IMR-90 (cell line): ENCODE measurements at regions not wholly inside any gene's neighbourhood (a gene's known extent, or its start where the extent isn't known, plus 50 kb on each side); places are given as distances from the start of the nearest gene placed in this dataset.

Experiments used
- ATAC-seq: fragments of 200-7000 bp; cut with Tn5 transposase; 2 replicates; pipeline ENCODE4 v1.9.1; 2020; ENCODE audit warnings: low read depth, mild to moderate bottlenecking, moderate library complexity
- BruUV-seq: library from RNA; stranded (reverse); fragments of 400-500 nt; replicated peaks from 2 replicates; lab custom pipeline; 2021; lab: Mats Ljungman, UMichigan
- CTCF ChIA-PET: fragments of 300-600 bp; formaldehyde crosslinking; extraction: SDS; loops from one replicate; lab custom pipeline; 2021; ENCODE audit warnings: antibody characterized with exemption; lab: Yijun Ruan, JAX
- POLR2A ChIA-PET: fragments of 300-600 bp; sonication (Branson Sonifier 250); formaldehyde crosslinking; loops from one replicate; lab custom pipeline; 2022; ENCODE audit warnings: antibody characterized with exemption; ENCODE audit not compliant: unreplicated experiment; lab: Charles Lee
- DNase-seq: peaks from one replicate; pipeline ENCODE4 v3.0.0; 2013
- H2AFZ ChIP-seq: replicated peaks from 2 replicates; pipeline ENCODE3; 2013; ENCODE audit warnings: low read length, mild to moderate bottlenecking; ENCODE audit not compliant: poor library complexity
- H2AK5ac ChIP-seq: 2 replicates; pipeline ENCODE4 v1.6.1; 2013; ENCODE audit warnings: low read depth, low read length, inconsistent platforms
- H2AK9ac ChIP-seq: replicated peaks from 2 replicates; pipeline ENCODE3; 2013; ENCODE audit warnings: mild to moderate bottlenecking, low read depth, low read length, moderate library complexity; ENCODE audit not compliant: poor library complexity
- H2BK120ac ChIP-seq: 2 replicates; pipeline ENCODE4 v1.6.1; 2013; ENCODE audit warnings: low read depth, low read length, inconsistent platforms
- H2BK15ac ChIP-seq: 3 replicates; pipeline ENCODE4 v1.6.1; 2013; ENCODE audit warnings: low read depth, low read length, inconsistent platforms
- H2BK20ac ChIP-seq: 2 replicates; pipeline ENCODE4 v1.6.1; 2013; ENCODE audit warnings: low read depth, mild to moderate bottlenecking, inconsistent platforms, low read length, moderate library complexity
- H2BK5ac ChIP-seq: 2 replicates; pipeline ENCODE4 v1.6.1; 2013; ENCODE audit warnings: mild to moderate bottlenecking, low read depth, low read length, inconsistent platforms; ENCODE audit not compliant: poor library complexity, severe bottlenecking
- H3K14ac ChIP-seq: replicated peaks from 2 replicates; pipeline ENCODE4 v1.6.1; 2013; ENCODE audit warnings: low read depth, low read length, inconsistent platforms
- H3K18ac ChIP-seq: 2 replicates; pipeline ENCODE4 v1.6.1; 2013; ENCODE audit warnings: low read depth, low read length, control low read depth
- H3K23ac ChIP-seq: 2 replicates; pipeline ENCODE4 v1.6.1; 2013; ENCODE audit warnings: low read depth, low read length, inconsistent platforms
- H3K27ac ChIP-seq: 2 replicates; pipeline ENCODE4 v1.5.1; 2013; ENCODE audit warnings: mild to moderate bottlenecking, control low read depth, low read length; ENCODE audit not compliant: insufficient read depth
- H3K27me3 ChIP-seq: 2 replicates; pipeline ENCODE4 v1.6.1; 2013; ENCODE audit warnings: low read length; ENCODE audit not compliant: control insufficient read depth, insufficient read depth
- H3K36me3 ChIP-seq: 2 replicates; pipeline ENCODE4 v1.6.1; 2013; ENCODE audit warnings: low read length, mixed read lengths; ENCODE audit not compliant: control insufficient read depth, insufficient read depth
- H3K4ac ChIP-seq: 2 replicates; pipeline ENCODE4 v1.6.1; 2013; ENCODE audit warnings: low read depth, low read length, inconsistent platforms
- H3K4me1 ChIP-seq: 2 replicates; pipeline ENCODE4 v1.6.1; 2013; ENCODE audit warnings: low read length, mixed read lengths; ENCODE audit not compliant: control insufficient read depth, insufficient read depth
- H3K4me2 ChIP-seq: 2 replicates; pipeline ENCODE4 v1.6.1; 2013; ENCODE audit warnings: low read depth, mild to moderate bottlenecking, control low read depth, low read length, moderate library complexity
- H3K4me3 ChIP-seq: 2 replicates; pipeline ENCODE4 v1.5.1; 2013; ENCODE audit warnings: low read depth, mild to moderate bottlenecking, control low read depth, low read length, moderate library complexity; ENCODE audit not compliant: insufficient read depth
- H3K56ac ChIP-seq: 2 replicates; pipeline ENCODE4 v1.6.1; 2013; ENCODE audit warnings: low read length, inconsistent platforms; ENCODE audit not compliant: insufficient read depth; ENCODE audit errors: extremely low read depth
- H3K79me1 ChIP-seq, 2 experiments: 2 replicates each; pipeline ENCODE4 v1.6.1; 2013; ENCODE audit warnings: low read length in 2 of 2, inconsistent platforms in 1 of 2, low read depth in 1 of 2
- H3K9ac ChIP-seq: 2 replicates; pipeline ENCODE4 v1.6.1; 2013; ENCODE audit warnings: low read depth, low read length, control low read depth
- H3K9me1 ChIP-seq: 2 replicates; pipeline ENCODE4 v1.6.1; 2013; ENCODE audit warnings: low read length, inconsistent platforms; ENCODE audit not compliant: insufficient read depth
- H3K9me3 ChIP-seq: 2 replicates; pipeline ENCODE4 v1.6.1; 2013; ENCODE audit warnings: low read length; ENCODE audit not compliant: control insufficient read depth, insufficient read depth
- H4K20me1 ChIP-seq: 2 replicates; pipeline ENCODE4 v1.6.1; 2013; ENCODE audit warnings: low read length, inconsistent platforms; ENCODE audit not compliant: insufficient read depth
- H4K5ac ChIP-seq: 2 replicates; pipeline ENCODE4 v1.6.1; 2013; ENCODE audit warnings: mild to moderate bottlenecking, low read depth, low read length, control low read depth
- H4K8ac ChIP-seq, 2 experiments: 2 replicates each; pipeline ENCODE4 v1.6.1; 2013; ENCODE audit warnings: low read depth in 2 of 2, low read length in 2 of 2, control low read depth in 1 of 2, inconsistent platforms in 1 of 2
- H4K91ac ChIP-seq: 2 replicates; pipeline ENCODE4 v1.6.1; 2013; ENCODE audit warnings: low read depth, low read length, inconsistent platforms; ENCODE audit not compliant: insufficient read depth
- BHLHE40 ChIP-seq: fragments of 150-350 bp; IDR thresholded peaks from 2 replicates; pipeline ENCODE4 v1.6.1; 2016; ENCODE audit warnings: mild to moderate bottlenecking, low read depth, low read length
- CEBPB ChIP-seq: IDR thresholded peaks from 2 replicates; pipeline ENCODE4 v1.6.1; 2012; ENCODE audit warnings: low read depth, low read length, improper control_type of control experiment
- CHD1 ChIP-seq: IDR thresholded peaks from 2 replicates; pipeline ENCODE4 v1.6.1; 2012; ENCODE audit warnings: low read depth, low read length, improper control_type of control experiment
- ELK1 ChIP-seq: fragments of 150-350 bp; IDR thresholded peaks from 2 replicates; pipeline ENCODE4 v1.6.1; 2016; ENCODE audit warnings: low read depth, mild to moderate bottlenecking, low read length, moderate library complexity, borderline replicate concordance
- FOS ChIP-seq: fragments of 150-350 bp; IDR thresholded peaks from 2 replicates; pipeline ENCODE4 v1.6.1; 2016; ENCODE audit warnings: low read depth, low read length
- MAZ ChIP-seq: IDR thresholded peaks from 2 replicates; pipeline ENCODE4 v1.6.1; 2012; ENCODE audit warnings: low read depth, mild to moderate bottlenecking, low read length, improper control_type of control experiment, moderate library complexity, borderline replicate concordance
- NFE2L2 ChIP-seq: fragments of 150-350 bp; IDR thresholded peaks from 2 replicates; pipeline ENCODE4 v1.6.1; 2016; ENCODE audit warnings: low read depth, mild to moderate bottlenecking, low read length
- POLR2A ChIP-seq: IDR thresholded peaks from 2 replicates; pipeline ENCODE4 v1.6.1; 2012; ENCODE audit warnings: mild to moderate bottlenecking, low read depth, low read length
- RAD21 ChIP-seq: IDR thresholded peaks from 2 replicates; pipeline ENCODE4 v1.6.1; 2012; ENCODE audit warnings: low read length, improper control_type of control experiment
- RCOR1 ChIP-seq: IDR thresholded peaks from 2 replicates; pipeline ENCODE4 v1.6.1; 2012; ENCODE audit warnings: mild to moderate bottlenecking, low read length, improper control_type of control experiment; ENCODE audit not compliant: insufficient replicate concordance
- RFX5 ChIP-seq: IDR thresholded peaks from 2 replicates; pipeline ENCODE4 v1.8.0; 2012; ENCODE audit warnings: low read depth, mild to moderate bottlenecking, low read length, moderate library complexity
- SMC3 ChIP-seq: fragments of 150-350 bp; IDR thresholded peaks from 2 replicates; pipeline ENCODE4 v1.6.1; 2016; ENCODE audit warnings: low read depth, mild to moderate bottlenecking, antibody characterized with exemption, low read length, moderate library complexity
- WGBS, 2 experiments: methylation state at CpG; one replicate each; pipeline versions ENCODE4 v1.1.5 to v1.1.7; 2013; ENCODE audit warnings: missing lambda C conversion rate in 2 of 2; ENCODE audit not compliant: insufficient read length in 1 of 2; ENCODE audit errors: extremely low coverage in 2 of 2; 5-methylcytosine and 5-hydroxymethylcytosine counted together
- dilution Hi-C: fragments of 300-500 bp; cut with HindIII; formaldehyde crosslinking; loops from one replicate; pipeline ENCODE4 v1.14.3; 2018; ENCODE audit warnings: low sequenced_read_pairs; ENCODE audit not compliant: unreplicated experiment
- in situ Hi-C: fragments of 300-500 bp; cut with MboI; formaldehyde crosslinking; loops from 3 replicates; pipeline ENCODE4 v1.14.3; 2019; ENCODE audit warnings: low sequenced_read_pairs, inconsistent platforms, mixed read lengths
- intact Hi-C: fragments of 100-400 bp; cut with micrococcal nuclease; formaldehyde crosslinking; loops from 2 replicates; pipeline ENCODE4 v1.10.0; 2022

DNA sequence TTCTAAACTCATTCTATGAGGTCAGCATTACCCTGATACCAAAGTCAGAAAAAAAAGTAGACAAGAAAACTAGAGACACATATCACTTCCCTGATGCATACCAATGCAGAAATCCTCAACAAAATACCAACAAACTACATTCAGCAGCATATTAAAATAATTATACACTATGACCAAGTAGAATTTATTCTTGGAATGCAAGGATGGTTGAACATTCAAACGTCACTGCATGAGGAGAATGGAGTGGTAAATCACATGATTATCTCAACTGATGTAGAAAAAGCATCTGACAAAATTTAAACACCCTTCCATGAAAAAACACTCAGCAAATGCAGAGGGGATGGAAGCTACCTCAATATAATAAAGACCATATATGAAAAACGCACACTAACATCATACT, 155.0 kb upstream of the KCNJ18 start:
- H3K79me1 ChIP-seq: peaks cover 18 to 60% of the 10 kb centered on the region in 2 experiments
- intact Hi-C loops: no loop called here
- H2BK5ac ChIP-seq: no peak overlapping the region
- no peak overlapping the region for H2AFZ ChIP-seq
- no peak overlapping the region for H4K91ac ChIP-seq
- H2BK120ac ChIP-seq: no peak overlapping the region
- no peaks in the 10 kb centered on the region for H3K9me3 ChIP-seq
- H3K27ac ChIP-seq: no peak overlapping the region
- peaks cover 39% of the 10 kb centered on the region for H3K36me3 ChIP-seq
- no peaks in the 10 kb centered on the region for H3K27me3 ChIP-seq
- no peak overlapping the region for H2BK20ac ChIP-seq
- H3K4ac ChIP-seq: no peak overlapping the region
- H3K18ac ChIP-seq: no peak overlapping the region
- dilution Hi-C loops: no loop called here
- H3K9ac ChIP-seq: no peak overlapping the region
- in situ Hi-C loops: no loop called here
- H3K14ac ChIP-seq: no peak overlapping the region
- no peak for ATAC-seq
- no peak for TF ChIP-seq NFE2L2
- no peak for TF ChIP-seq POLR2A
- TF ChIP-seq FOS: no peak
- no peak for TF ChIP-seq SMC3
- no peak for TF ChIP-seq RCOR1
- TF ChIP-seq CHD1: no peak
- TF ChIP-seq MAZ: no peak
- no peak for TF ChIP-seq RFX5
- no peak for TF ChIP-seq BHLHE40
- TF ChIP-seq RAD21: no peak
- TF ChIP-seq ELK1: no peak
- no peak for TF ChIP-seq CEBPB
- H3K23ac ChIP-seq: no peak overlapping the region
- peaks cover 52% of the 10 kb centered on the region for H4K20me1 ChIP-seq
- no peak overlapping the region for H2BK15ac ChIP-seq
- no peak for DNase-seq
- no CpG with 5 or more reads among the region's 2 CpGs for WGBS, 2 experiments
- no peak overlapping the region for H2AK9ac ChIP-seq
- no peak overlapping the region for H3K56ac ChIP-seq
- no peak overlapping the region for H4K8ac ChIP-seq
- H3K4me2 ChIP-seq: no peak overlapping the region
- BruUV-seq: no TSS peak
- CTCF ChIA-PET: no interaction called here
- H3K4me3 ChIP-seq: no peak overlapping the region
- H3K4me1 ChIP-seq: no peaks in the 10 kb centered on the region; the same call in 1 of the 2 replicates
- no peak overlapping the region for H2AK5ac ChIP-seq
- no peaks in the 10 kb centered on the region; the same call in 1 of the 2 replicates for H3K9me1 ChIP-seq
- POLR2A ChIA-PET: no interaction called here
- H4K5ac ChIP-seq: no peak overlapping the region
